ENCODE measurements at regions not wholly inside any gene's neighbourhood (a gene's known extent, or its start where the extent isn't known, plus 50 kb on each side); places are given as distances from the start of the nearest gene placed in this dataset.

- ATAC-seq: no peak
- CTCF ChIA-PET (ENCODE audit: low intra/inter-chr PET ratio): no interaction called here
- intact Hi-C loops (cut with micrococcal nuclease): no loop called here
- no peak for TF ChIP-seq POLR2AphosphoS5 (IDR thresholded peaks at IDR 0.05; ENCODE audit: control insufficient read depth, insufficient read depth, low read depth, low read length)
- TF ChIP-seq KLF1 (tag; IDR thresholded peaks at IDR 0.05): no peak
- TF ChIP-seq ZBTB9 (CRISPR knock-in tag; IDR thresholded peaks at IDR 0.05): no peak
- no peak for TF ChIP-seq UBTF (IDR thresholded peaks at IDR 0.05; ENCODE audit: borderline replicate concordance in 1 of 2, low read depth in 2 of 2, low read length in 2 of 2)
- TF ChIP-seq CHD7 (IDR thresholded peaks at IDR 0.05; ENCODE audit: low read depth, low read length): no peak
- TF ChIP-seq MTF1 (CRISPR knock-in tag; IDR thresholded peaks at IDR 0.05; ENCODE audit: borderline replicate concordance): no peak
- no peak for TF ChIP-seq PHF21A (IDR thresholded peaks at IDR 0.05; ENCODE audit: borderline replicate concordance, low read depth)
- TF ChIP-seq KAT7 (CRISPR knock-in tag; IDR thresholded peaks at IDR 0.05; ENCODE audit: borderline replicate concordance): no peak
These were observed 579.6 kb upstream of the NXPH2 start for GRCh38 chr2:139359818-139360217.

More at GRCh38 chr2:139359818-139360217, 579.6 kb upstream of the NXPH2 start:
- Histone ChIP-seq H3K27ac (ENCODE audit: extremely low read depth, low read depth, low read length) (no peak overlapping the region), H4K20me1 (replicated peaks; ENCODE audit: control insufficient read depth, insufficient read depth, low read length) (no peaks in the 10 kb centered on the region), H2AFZ (ENCODE audit: low read depth, low read length) (no peak overlapping the region), H3K9ac (ENCODE audit: insufficient read depth in 1 of 2, low read depth in 2 of 2, low read length in 2 of 2) (no peak overlapping the region), H3K27me3 (ENCODE audit: control insufficient read depth in 2 of 2, insufficient read depth in 2 of 2, low read length in 2 of 2) (no peaks in the 10 kb centered on the region), H3K4me1 (replicated peaks in 1 of 2; ENCODE audit: control insufficient read depth in 2 of 2, insufficient read depth in 2 of 2, low read length in 2 of 2) (no peaks in the 10 kb centered on the region), H3K4me2 (ENCODE audit: insufficient read depth, low read length) (no peak overlapping the region), H3K4me3 (no peak overlapping the region), H3K79me2 (ENCODE audit: control insufficient read depth, insufficient read depth, low read length) (no peaks in the 10 kb centered on the region), H3K9me3 (replicated peaks; ENCODE audit: control insufficient read depth, insufficient read depth, low read depth, low read length) (no peaks in the 10 kb centered on the region), H3K9me1 (ENCODE audit: control insufficient read depth, insufficient read depth, low read length) (no peaks in the 10 kb centered on the region), H3K36me3 (ENCODE audit: control insufficient read depth, insufficient read depth, low read length) (no peaks in the 10 kb centered on the region)
- in situ Hi-C loops (cut with MboI): no loop called here
- POLR2A ChIA-PET: no interaction called here
- BruUV-seq (replicated peaks): no TSS peak
- no peak for FAIRE-seq
- WGBS (ENCODE audit: insufficient coverage, low coverage, missing lambda C conversion rate): 0% methylated on average over 1 of the region's 1 CpG
- no peak for DNase-seq (ENCODE audit: extremely low read depth in 1 of 4, low spot score in 3 of 4)
